HL-60 (cell line): ENCODE measurements at regions not wholly inside any gene's neighbourhood (a gene's known extent, or its start where the extent isn't known, plus 50 kb on each side); places are given as distances from the start of the nearest gene placed in this dataset.

ENCODE experiments used
- GABPA ChIP-seq: IDR thresholded peaks from 2 replicates; pipeline ENCODE4 v1.6.1; 2012; ENCODE audit warnings: low read depth
- POLR2AphosphoS5 ChIP-seq: IDR thresholded peaks from 2 replicates; pipeline ENCODE4 v1.6.1; 2012; ENCODE audit warnings: low read depth
- TF ChIP-seq, protein P1 (sequence below): IDR thresholded peaks from one replicate; pipeline ENCODE4 v1.5.1; 2011; ENCODE audit warnings: low read length, control low read depth, inconsistent platforms; ENCODE audit not compliant: insufficient read depth
- TF ChIP-seq, protein P2 (sequence below): IDR thresholded peaks from 2 replicates; pipeline ENCODE4 v1.6.1; 2012; ENCODE audit warnings: low read depth; ENCODE audit not compliant: insufficient replicate concordance

DNA sequence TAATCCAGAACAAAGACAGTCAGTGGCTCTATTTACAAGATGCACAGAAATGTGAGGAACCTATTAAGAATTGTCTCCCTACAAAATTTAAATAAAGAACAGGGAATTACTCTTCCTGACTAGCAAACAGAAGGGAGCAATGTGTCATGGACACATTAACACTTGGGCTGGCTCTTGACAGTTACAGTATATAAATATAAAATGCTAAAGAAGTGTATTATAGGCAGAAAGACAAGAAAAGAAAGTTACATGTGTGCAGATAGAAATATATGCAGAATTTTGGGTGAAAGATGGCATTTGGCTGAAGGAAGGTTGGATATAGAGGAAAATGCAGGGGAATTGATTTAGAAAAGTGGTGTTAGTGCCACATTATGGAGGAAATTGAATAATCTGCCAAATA, 2257.1 kb upstream of the ACO1 start:
- TF ChIP-seq GABPA (no peak), POLR2AphosphoS5 (no peak)
- TF ChIP-seq, protein P1, sequence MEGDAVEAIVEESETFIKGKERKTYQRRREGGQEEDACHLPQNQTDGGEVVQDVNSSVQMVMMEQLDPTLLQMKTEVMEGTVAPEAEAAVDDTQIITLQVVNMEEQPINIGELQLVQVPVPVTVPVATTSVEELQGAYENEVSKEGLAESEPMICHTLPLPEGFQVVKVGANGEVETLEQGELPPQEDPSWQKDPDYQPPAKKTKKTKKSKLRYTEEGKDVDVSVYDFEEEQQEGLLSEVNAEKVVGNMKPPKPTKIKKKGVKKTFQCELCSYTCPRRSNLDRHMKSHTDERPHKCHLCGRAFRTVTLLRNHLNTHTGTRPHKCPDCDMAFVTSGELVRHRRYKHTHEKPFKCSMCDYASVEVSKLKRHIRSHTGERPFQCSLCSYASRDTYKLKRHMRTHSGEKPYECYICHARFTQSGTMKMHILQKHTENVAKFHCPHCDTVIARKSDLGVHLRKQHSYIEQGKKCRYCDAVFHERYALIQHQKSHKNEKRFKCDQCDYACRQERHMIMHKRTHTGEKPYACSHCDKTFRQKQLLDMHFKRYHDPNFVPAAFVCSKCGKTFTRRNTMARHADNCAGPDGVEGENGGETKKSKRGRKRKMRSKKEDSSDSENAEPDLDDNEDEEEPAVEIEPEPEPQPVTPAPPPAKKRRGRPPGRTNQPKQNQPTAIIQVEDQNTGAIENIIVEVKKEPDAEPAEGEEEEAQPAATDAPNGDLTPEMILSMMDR, result no peak
- TF ChIP-seq, protein P2, sequence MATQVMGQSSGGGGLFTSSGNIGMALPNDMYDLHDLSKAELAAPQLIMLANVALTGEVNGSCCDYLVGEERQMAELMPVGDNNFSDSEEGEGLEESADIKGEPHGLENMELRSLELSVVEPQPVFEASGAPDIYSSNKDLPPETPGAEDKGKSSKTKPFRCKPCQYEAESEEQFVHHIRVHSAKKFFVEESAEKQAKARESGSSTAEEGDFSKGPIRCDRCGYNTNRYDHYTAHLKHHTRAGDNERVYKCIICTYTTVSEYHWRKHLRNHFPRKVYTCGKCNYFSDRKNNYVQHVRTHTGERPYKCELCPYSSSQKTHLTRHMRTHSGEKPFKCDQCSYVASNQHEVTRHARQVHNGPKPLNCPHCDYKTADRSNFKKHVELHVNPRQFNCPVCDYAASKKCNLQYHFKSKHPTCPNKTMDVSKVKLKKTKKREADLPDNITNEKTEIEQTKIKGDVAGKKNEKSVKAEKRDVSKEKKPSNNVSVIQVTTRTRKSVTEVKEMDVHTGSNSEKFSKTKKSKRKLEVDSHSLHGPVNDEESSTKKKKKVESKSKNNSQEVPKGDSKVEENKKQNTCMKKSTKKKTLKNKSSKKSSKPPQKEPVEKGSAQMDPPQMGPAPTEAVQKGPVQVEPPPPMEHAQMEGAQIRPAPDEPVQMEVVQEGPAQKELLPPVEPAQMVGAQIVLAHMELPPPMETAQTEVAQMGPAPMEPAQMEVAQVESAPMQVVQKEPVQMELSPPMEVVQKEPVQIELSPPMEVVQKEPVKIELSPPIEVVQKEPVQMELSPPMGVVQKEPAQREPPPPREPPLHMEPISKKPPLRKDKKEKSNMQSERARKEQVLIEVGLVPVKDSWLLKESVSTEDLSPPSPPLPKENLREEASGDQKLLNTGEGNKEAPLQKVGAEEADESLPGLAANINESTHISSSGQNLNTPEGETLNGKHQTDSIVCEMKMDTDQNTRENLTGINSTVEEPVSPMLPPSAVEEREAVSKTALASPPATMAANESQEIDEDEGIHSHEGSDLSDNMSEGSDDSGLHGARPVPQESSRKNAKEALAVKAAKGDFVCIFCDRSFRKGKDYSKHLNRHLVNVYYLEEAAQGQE, result no peak
